Lower leg skin (tissue), 4 donors: ENCODE measurements at regions not wholly inside any gene's neighbourhood (a gene's known extent, or its start where the extent isn't known, plus 50 kb on each side); places are given as distances from the start of the nearest gene placed in this dataset.
"Not testable (repeated sequence)": the region's sequence is repeated elsewhere in the genome, so short reads cannot be mapped to it uniquely, and the experiment has no call there.

Experiments used
- DNase-seq, 2 donors: peaks; one replicate each; pipeline ENCODE4 v3.0.0-alpha.2; 2019; ENCODE audit warnings: low spot score in 2 of 2
- H3K4me3 ChIP-seq: fragments of 200-600 bp; sonication (generic); 2 replicates; pipeline ENCODE4 v1.5.1; 2017; ENCODE audit warnings: mild to moderate bottlenecking, low read depth; ENCODE audit not compliant: poor library complexity, severe bottlenecking
- CTCF ChIP-seq, 3 donors: fragments of 450-650 bp; IDR thresholded peaks; one replicate each; pipeline ENCODE4 v1.5.1; 2016; ENCODE audit warnings: antibody characterized with exemption in 3 of 3, mild to moderate bottlenecking in 3 of 3, moderate library complexity in 2 of 3
- POLR2A ChIP-seq, 2 donors: fragments of 450-650 bp; IDR thresholded peaks; one replicate each; pipeline ENCODE4 v1.6.1; 2016 to 2017; ENCODE audit warnings: antibody characterized with exemption in 2 of 2, mild to moderate bottlenecking in 1 of 2, moderate library complexity in 1 of 2
- WGBS, 2 donors: methylation state at CpG; one replicate each; pipeline ENCODE4 v1.1.5; 2018; 5-methylcytosine and 5-hydroxymethylcytosine counted together
- intact Hi-C: fragments of 100-400 bp; cut with DNase I; formaldehyde crosslinking; loops from one replicate; pipeline ENCODE4 v1.15.0; 2023; ENCODE audit warnings: low total_unique reads

DNA sequence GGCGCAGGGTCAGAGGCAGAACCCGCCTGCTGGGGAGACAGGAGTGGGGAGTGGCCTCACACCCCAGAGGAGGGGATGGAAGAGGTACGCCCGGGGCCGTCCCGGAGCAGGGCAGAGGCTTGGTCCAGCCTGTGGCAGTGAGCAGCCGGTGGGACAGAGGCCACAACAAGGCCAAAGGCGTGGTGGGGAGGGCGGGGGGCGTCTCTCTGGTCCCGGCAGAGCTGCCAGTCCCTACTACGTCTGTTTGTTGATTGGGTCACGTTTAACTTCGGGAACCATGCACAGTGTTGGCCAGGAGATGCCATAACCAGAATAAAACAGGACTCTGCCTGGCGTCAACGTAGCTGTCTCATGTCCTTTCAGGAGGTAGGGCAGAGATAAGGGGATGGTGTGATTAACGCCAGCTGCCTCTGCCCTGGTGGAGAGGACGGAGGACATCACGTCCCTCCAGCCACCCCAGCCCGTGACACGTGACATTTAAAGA lies 192.8 kb downstream of the BANP start:
- H3K4me3 ChIP-seq = no peak overlapping the region
- TF ChIP-seq CTCF (IDR thresholded peaks at IDR 0.05) (no peak), POLR2A (IDR thresholded peaks at IDR 0.05) (no peak)
- 57 to 64% methylated on average over 21 of the region's 21 CpGs for WGBS, 2 donors
- no peak for DNase-seq
- intact Hi-C loops = no loop called here

DNA sequence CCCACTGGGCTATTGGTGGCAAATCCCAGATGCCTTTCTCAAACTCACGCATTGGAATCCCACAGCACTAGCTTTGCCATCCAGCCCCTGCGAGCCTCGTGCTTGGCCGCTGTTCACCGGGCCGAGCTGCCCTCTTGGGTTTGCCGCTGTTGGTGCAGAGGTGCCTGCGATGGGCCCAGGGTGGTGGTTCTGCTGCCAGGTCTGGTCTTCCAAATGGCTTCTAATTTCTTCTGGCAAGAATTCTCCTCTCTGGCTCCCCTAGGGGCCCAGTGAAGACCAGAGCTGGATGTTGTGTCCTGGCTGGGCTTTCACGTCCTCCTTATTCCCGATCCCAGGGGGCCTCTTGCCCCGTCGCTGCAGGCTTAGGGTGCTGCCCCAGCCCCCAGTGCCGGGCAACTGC lies 194.1 kb downstream of the BANP start:
- H3K4me3 ChIP-seq, intact Hi-C loops, DNase-seq: not testable (repeated sequence)
- WGBS, 2 donors = 85 to 93% methylated on average over 8 to 11 of the region's 13 CpGs

DNA sequence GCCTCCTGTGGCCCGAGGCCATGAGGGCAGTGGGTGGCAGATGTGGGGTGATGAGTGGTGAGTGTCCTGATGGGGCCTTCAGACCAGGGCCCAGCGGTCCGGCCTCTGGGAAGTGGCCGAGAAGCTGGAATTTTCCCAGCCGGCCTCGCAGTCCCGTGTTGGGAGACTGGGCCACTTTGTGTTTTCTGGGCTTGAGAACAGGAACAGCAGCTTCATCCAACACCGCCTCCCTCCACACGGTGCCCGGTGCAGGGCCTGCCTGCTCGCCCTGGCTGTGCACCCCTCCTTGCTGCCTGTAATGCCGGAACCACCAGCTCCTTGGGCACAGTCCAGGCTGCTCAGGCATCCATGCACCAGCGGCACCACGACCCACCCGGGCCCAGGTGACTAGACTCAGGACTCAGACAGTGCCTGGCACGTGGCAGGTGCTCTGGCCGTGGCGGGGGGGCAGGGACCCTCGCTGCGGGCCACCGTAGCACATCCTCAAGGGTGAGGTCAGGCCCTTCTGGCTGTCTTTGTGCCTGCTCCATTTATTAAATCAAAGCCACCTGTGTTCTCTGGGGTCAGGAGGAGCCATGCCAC lies 194.7 kb downstream of the BANP start:
- 69 to 90% methylated on average over 11 to 19 of the region's 21 CpGs for WGBS, 2 donors
- H3K4me3 ChIP-seq, DNase-seq, intact Hi-C loops: not testable (repeated sequence)

DNA sequence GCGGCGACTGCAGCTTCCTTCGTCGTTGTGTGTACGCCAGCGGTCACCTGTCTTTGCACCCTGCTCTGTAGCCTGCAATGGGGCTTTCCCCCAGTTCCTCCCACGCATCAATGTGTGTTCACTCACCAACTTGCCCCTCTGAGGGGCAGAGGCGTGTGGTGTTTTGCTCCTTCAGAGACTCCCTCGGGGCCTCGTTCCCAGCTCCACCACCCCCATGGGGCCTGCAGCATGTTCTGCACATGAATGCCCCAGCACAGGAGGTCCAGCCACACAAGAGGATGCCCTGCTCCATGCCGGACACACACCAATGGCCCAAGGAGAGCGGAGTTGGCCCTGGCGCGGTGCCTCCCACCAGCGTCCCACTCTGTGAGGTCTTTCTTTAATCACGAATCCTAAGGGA lies 196.8 kb downstream of the BANP start:
- intact Hi-C loops, DNase-seq, H3K4me3 ChIP-seq: not testable (repeated sequence)
- 81 to 90% methylated on average over 10 to 16 of the region's 16 CpGs for WGBS, 2 donors

GRCh38 chr16:88148682-88149081 lies 197.4 kb downstream of the BANP start:
- DNase-seq, intact Hi-C loops: not testable (repeated sequence)
- 58 to 77% methylated on average over 9 to 11 of the region's 11 CpGs for WGBS, 2 donors

DNA sequence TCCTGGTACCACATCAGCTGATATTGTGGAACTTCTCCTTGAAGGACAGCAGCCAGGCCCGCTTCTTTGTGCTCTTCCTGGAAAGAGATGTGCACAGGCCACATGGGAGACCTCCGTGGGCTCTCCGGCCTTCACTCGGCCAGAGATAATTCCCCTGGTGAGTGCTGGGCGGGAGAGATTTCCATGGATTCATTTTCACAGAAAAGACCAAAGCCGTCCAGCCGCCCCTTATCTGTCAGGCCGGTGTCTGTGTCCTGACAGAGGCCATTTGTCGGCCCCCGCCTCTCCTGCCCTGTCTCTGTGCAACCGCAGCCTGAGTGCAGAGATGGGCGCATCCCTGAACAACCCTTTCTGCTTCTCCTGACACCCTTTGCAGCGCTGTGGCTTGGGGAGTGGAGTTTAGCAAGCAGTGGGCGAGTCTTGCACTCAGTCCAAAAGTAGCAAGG lies 197.9 kb downstream of the BANP start:
- intact Hi-C loops, DNase-seq: not testable (repeated sequence)
- 83 to 85% methylated on average over 13 to 14 of the region's 14 CpGs for WGBS, 2 donors

More at GRCh38 chr16:88148682-88149081, 197.4 kb downstream of the BANP start:
- not testable (repeated sequence) for H3K4me3 ChIP-seq

DNA sequence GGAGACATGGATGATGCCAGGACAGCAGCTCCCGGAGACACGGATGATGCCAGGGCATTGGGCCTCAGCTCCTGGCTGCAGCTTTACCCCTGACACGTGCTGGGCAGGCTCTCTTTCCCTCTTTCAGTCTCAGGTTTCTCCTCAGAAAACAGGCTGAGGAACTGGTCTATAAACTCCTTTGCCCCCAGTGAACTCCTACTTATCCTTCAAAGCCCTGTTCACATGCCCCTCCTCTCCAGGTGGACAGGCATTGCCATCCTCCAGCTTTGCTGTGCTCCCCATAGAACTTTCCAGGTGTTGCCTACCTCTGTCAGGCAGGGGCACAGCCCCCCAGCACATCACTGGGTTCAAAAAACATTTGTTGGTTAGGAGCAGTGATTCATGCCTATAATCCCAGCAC lies 198.4 kb downstream of the BANP start:
- intact Hi-C loops, H3K4me3 ChIP-seq: not testable (repeated sequence)
- DNase-seq = peak in 1 of 2 donors; percentile 14
- WGBS, 2 donors = 87 to 90% methylated on average over 3 of the region's 3 CpGs

More for the DNA sequence above, 197.9 kb downstream of the BANP start:
- not testable (repeated sequence) for H3K4me3 ChIP-seq

GRCh38 chr16:88150456-88151128 lies 199.4 kb downstream of the BANP start:
- peak in 1 of 2 donors; percentile 65 for DNase-seq
- intact Hi-C loops, H3K4me3 ChIP-seq: not testable (repeated sequence)
- 52 to 56% methylated on average over 25 to 27 of the region's 27 CpGs for WGBS, 2 donors

- H3K4me3 ChIP-seq, intact Hi-C loops: not testable (repeated sequence)
- peak in 1 of 2 donors; percentile 85 for DNase-seq
- WGBS, 2 donors = 84 to 88% methylated on average over 23 to 24 of the region's 25 CpGs
Measured at GRCh38 chr16:88151129-88151499, 199.9 kb downstream of the BANP start.

DNA sequence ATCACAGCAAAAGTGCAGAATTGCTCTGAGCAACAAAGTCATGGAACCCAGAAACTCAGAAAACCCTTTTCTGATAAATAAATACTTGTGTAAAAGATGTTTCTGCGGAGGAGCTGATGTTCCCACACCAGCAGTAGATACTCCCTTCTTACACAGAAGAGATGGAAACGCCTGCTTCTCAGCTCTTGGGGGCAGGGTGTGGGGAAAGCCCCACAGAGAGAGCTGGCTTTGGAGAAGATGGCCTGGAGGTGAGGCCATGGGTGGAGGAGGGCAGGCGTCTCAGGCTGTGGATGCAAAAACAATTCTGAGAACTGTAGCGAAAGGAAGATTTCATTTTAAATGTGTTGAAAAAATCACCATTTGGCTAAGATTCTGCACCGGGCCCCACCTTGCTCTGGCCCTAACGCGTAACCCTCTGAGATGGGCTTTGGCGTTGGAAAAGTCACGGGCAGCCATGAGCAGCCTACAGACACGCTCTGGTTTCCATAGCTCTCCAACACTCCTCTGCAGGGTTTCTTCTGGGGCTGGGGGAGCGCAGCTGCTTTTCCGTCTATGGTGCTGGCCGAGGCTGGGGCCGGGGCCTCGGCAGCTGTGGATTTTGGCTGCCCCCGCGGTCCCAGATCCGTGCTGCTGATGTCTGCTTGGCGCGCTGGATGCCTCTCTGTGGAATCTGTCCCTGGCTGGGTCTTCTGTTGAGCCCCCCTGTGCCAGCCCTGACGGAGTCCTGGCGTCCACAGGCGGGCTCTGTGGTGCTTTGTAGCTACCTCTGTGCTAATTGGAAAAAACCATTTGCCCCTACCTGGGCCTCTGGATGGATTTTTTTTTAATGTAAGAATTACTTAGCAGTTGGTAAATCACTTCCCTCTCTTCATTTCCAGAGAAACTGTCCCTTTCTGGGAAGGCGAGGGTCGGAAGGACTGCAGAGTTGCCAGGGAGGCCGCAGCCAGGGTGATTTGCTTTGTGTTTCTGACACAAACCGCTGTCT lies 200.9 kb downstream of the BANP start:
- H3K4me3 ChIP-seq, intact Hi-C loops: not testable (repeated sequence)
- peak in 1 of 2 donors; percentile 64 for DNase-seq
- WGBS, 2 donors = 67 to 69% methylated on average over 17 to 18 of the region's 27 CpGs

- intact Hi-C loops, H3K4me3 ChIP-seq: not testable (repeated sequence)
- peak in 1 of 2 donors; percentile 73 for DNase-seq
- 78 to 80% methylated on average over 20 of the region's 20 CpGs for WGBS, 2 donors
Measured at GRCh38 chr16:88152879-88153278, 201.6 kb downstream of the BANP start.

DNA sequence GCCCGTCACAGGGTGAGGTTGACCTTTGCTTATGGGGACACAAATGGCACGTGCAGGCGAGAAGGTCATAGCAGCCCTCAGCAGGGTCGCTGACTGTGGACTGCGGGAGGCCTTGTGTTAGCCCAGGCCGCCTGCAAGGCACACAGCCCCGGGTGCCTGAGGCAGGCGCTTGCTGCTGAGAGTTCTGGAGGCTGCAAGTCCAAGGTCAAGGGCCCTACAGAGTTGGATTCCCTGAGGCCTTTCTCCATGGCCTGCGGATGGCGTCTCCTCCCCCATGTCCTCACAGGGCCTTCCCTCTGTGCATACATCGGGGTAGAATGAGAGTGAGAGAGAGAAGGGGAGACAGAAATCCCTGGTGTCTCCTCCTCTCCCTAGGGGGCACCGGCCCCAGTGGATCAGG lies 202.3 kb downstream of the BANP start:
- WGBS, 2 donors = 88 to 94% methylated on average over 12 of the region's 12 CpGs
- intact Hi-C loops, H3K4me3 ChIP-seq: not testable (repeated sequence)
- DNase-seq = peak in 1 of 2 donors; percentile 53

DNA sequence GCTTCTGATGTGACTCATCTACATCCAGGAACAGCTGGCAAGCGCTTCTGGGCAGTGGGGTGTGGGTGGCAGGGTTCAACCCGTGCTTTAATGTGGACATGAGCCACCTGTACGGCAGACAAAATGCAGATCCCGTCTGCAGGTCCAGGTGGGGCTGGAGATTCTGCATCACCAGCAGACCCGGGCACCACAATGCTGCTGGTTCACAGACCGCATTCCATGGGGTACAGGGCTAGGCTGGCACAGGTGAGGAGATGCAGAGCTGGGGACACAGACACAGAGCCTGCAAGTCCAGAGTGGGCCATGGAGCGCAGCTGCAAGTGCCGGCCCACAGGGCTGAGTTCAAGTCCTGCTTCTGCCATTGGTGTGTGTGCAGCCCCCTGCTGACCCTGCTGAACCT lies 203.7 kb downstream of the BANP start:
- peak in 1 of 2 donors; percentile 74 for DNase-seq
- H3K4me3 ChIP-seq, intact Hi-C loops: not testable (repeated sequence)
- 76 to 86% methylated on average over 8 of the region's 8 CpGs for WGBS, 2 donors
